ENCODE measurements at regions not wholly inside any gene's neighbourhood (a gene's known extent, or its start where the extent isn't known, plus 50 kb on each side); places are given as distances from the start of the nearest gene placed in this dataset.
"Not testable (repeated sequence)": the region's sequence is repeated elsewhere in the genome, so short reads cannot be mapped to it uniquely, and the experiment has no call there.

- no peaks in the 10 kb centered on the region for H3K9me3 ChIP-seq
- ATAC-seq (ENCODE audit: low FRiP score in 2 of 2) (no peak), DNase-seq (no peak)
- no peaks in the 10 kb centered on the region for H3K27me3 ChIP-seq
- no peak for TF ChIP-seq POLR2A (IDR thresholded peaks at IDR 0.05)
- no peak for TF ChIP-seq EP300 (IDR thresholded peaks at IDR 0.05)
- TF ChIP-seq POLR2AphosphoS5 (IDR thresholded peaks at IDR 0.05), result no peak
- TF ChIP-seq CTCF (IDR thresholded peaks at IDR 0.05), result no peak
- H3K4me3 ChIP-seq, result no peak overlapping the region
- H3K4me1 ChIP-seq, result peaks cover 0 to 13% (median 4%) of the 10 kb centered on the region in 4 donors
- WGBS, 2 donors, result 33 to 60% methylated on average over 6 of the region's 6 CpGs
- no peaks in the 10 kb centered on the region for H3K36me3 ChIP-seq
- peak overlapping the region in 1 of 4 donors; percentile 63 for H3K27ac ChIP-seq
These were observed 97.6 kb upstream of the ZDHHC17 start for GRCh38 chr12:76666290-76666835.

GRCh38 chr12:76669981-76670380 is 93.9 kb upstream of the ZDHHC17 start:
- Histone ChIP-seq H3K27me3 (no peaks in the 10 kb centered on the region), H3K4me1 (peaks cover 0 to 13% (median 4%) of the 10 kb centered on the region in 4 donors), H3K9me3 (no peaks in the 10 kb centered on the region), H3K4me3 (no peak overlapping the region), H3K27ac (no peak overlapping the region), H3K36me3 (no peaks in the 10 kb centered on the region)
- DNase-seq, result no peak
- no peak for TF ChIP-seq POLR2AphosphoS5 (IDR thresholded peaks at IDR 0.05)
- no peak for TF ChIP-seq EP300 (IDR thresholded peaks at IDR 0.05)
- no peak for TF ChIP-seq POLR2A (IDR thresholded peaks at IDR 0.05)
- TF ChIP-seq CTCF (IDR thresholded peaks at IDR 0.05), result no peak
- no peak for ATAC-seq (ENCODE audit: low FRiP score in 2 of 2)
- WGBS, 2 donors, result 70 to 83% methylated on average over 2 of the region's 2 CpGs

GRCh38 chr12:76670776-76671175 is 93.1 kb upstream of the ZDHHC17 start:
- H3K4me1 ChIP-seq, result peaks cover 0 to 9% (median under 1%) of the 10 kb centered on the region in 4 donors
- no peaks in the 10 kb centered on the region for H3K36me3 ChIP-seq
- TF ChIP-seq POLR2A (IDR thresholded peaks at IDR 0.05), result no peak
- ATAC-seq (ENCODE audit: low FRiP score in 2 of 2), result no peak
- no peak for DNase-seq
- no peaks in the 10 kb centered on the region for H3K27me3 ChIP-seq
- no peaks in the 10 kb centered on the region for H3K9me3 ChIP-seq
- WGBS, 2 donors, result 65 to 73% methylated on average over 1 of the region's 1 CpG
- no peak overlapping the region for H3K4me3 ChIP-seq
- H3K27ac ChIP-seq, result no peak overlapping the region

DNA sequence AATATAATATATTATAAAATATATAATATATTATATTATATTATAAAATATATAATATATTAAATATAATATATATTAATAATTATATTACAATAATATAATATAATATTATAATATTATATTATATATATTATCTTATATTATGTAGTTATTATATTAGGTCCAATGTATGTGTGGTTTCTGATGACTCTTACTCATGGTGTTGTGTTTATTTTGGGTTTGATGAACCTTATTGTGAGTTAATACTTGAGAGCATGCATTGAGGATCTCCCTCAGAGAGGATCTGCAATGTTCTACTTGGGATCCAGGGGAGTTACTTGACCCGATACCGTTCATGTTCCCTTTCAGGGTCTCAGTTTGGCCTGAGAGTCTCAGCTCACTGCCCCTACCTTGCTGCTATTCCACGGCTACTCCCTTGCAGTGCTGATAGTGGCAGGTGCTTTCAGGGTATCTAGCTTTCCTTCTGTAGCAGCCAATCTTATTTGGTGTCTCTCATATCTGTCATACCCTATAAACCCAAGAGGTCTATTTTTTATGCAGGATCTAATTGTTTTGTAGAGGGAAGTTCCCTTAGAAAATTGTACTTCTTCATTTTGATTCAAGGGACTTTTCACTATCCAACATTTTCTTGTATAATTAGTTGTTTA is 89.1 kb upstream of the ZDHHC17 start:
- 90 to 100% methylated on average over 3 of the region's 3 CpGs for WGBS, 2 donors
- ATAC-seq (ENCODE audit: low FRiP score in 2 of 2), result no peak

DNA sequence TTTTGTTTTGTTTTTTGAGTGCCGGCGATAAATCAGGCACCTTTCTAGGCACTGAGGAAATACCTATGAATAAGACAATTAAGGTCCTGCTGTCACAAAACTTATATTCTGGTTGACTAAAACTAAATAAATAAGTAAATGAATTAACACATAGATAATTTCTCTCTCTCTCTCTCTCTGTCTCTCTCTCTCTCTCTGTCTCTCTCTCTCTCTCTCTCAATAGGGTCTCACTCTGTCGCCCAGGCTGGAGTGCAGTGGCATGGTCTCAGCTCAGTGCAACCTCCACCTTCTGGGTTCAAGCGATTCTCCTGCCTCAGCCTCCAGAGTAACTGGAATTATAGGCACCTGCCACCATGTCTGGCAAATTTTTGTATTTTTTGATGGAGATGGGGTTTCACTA is 87.7 kb upstream of the ZDHHC17 start:
- H3K36me3 ChIP-seq; H3K27ac ChIP-seq; H3K4me3 ChIP-seq; H3K4me1 ChIP-seq; ATAC-seq (ENCODE audit: low FRiP score in 2 of 2); H3K9me3 ChIP-seq; DNase-seq; H3K27me3 ChIP-seq: not testable (repeated sequence)
- 96 to 100% methylated on average over 4 of the region's 4 CpGs for WGBS, 2 donors

More for the DNA sequence above, 89.1 kb upstream of the ZDHHC17 start:
- Histone ChIP-seq H3K27me3 (no peaks in the 10 kb centered on the region), H3K4me3 (no peak overlapping the region), H3K27ac (no peak overlapping the region), H3K4me1 (no peaks in the 10 kb centered on the region), H3K36me3 (no peaks in the 10 kb centered on the region), H3K9me3 (no peaks in the 10 kb centered on the region)
- TF ChIP-seq POLR2AphosphoS5 (IDR thresholded peaks at IDR 0.05) (no peak), CTCF (IDR thresholded peaks at IDR 0.05) (no peak), EP300 (IDR thresholded peaks at IDR 0.05) (no peak), POLR2A (IDR thresholded peaks at IDR 0.05) (no peak)
- DNase-seq, result no peak

GRCh38 chr12:76678992-76679391 is 84.9 kb upstream of the ZDHHC17 start:
- 90 to 96% methylated on average over 2 of the region's 2 CpGs for WGBS, 2 donors
- no peaks in the 10 kb centered on the region for H3K27me3 ChIP-seq
- H3K4me1 ChIP-seq, result no peaks in the 10 kb centered on the region
- TF ChIP-seq EP300 (IDR thresholded peaks at IDR 0.05), result no peak
- no peak for TF ChIP-seq CTCF (IDR thresholded peaks at IDR 0.05)
- H3K4me3 ChIP-seq, result no peak overlapping the region
- ATAC-seq (ENCODE audit: low FRiP score in 2 of 2) (no peak), DNase-seq (no peak)
- H3K9me3 ChIP-seq, result no peaks in the 10 kb centered on the region
- no peak overlapping the region for H3K27ac ChIP-seq
- H3K36me3 ChIP-seq, result no peaks in the 10 kb centered on the region
